ENCODE measurements at regions not wholly inside any gene's neighbourhood (a gene's known extent, or its start where the extent isn't known, plus 50 kb on each side); places are given as distances from the start of the nearest gene placed in this dataset.

GRCh38 chr20:24337069-24337468 lies 132.4 kb upstream of the SYNDIG1 start:
- DNase-seq (ENCODE audit: low read depth, low spot score), result peak; percentile 16

DNA sequence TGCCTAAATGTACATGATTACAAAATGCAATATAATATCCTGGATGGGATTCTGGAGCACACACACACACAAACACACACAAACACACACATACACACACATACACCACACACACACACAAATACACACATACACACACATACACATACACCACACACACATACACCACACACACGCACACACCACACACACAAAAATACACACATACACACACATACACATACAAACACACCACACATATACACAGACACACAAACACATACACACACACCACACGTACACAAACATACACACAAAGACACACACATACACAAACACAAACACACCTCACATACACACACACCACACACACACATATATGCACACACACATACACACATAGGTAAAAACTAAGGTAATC lies 134.6 kb upstream of the SYNDIG1 start:
- DNase-seq (ENCODE audit: low read depth, low spot score), result no peak

- no peak for DNase-seq (ENCODE audit: low read depth, low spot score)
Measured at GRCh38 chr20:24332956-24333355, 136.5 kb upstream of the SYNDIG1 start.

DNA sequence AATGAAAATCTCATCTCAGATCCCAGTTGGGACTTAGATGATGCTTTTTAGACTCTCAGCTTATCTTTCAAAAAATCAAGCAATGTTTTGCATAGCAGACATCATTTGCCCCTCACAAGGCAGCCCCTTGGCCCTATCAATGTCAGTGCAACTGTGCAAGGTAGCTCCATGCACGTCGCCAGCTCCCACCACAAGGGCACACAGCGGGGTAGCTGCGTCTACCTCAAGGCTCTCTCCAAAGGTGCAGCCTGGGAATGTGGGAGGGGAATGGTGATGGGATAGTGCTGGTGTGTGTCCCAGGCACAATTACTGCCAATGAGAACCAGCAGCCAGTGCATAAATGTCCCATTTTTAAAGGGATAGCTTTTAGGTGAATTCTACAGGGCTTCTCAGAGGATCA lies 137.5 kb upstream of the SYNDIG1 start:
- DNase-seq (ENCODE audit: low read depth, low spot score), result no peak

DNA sequence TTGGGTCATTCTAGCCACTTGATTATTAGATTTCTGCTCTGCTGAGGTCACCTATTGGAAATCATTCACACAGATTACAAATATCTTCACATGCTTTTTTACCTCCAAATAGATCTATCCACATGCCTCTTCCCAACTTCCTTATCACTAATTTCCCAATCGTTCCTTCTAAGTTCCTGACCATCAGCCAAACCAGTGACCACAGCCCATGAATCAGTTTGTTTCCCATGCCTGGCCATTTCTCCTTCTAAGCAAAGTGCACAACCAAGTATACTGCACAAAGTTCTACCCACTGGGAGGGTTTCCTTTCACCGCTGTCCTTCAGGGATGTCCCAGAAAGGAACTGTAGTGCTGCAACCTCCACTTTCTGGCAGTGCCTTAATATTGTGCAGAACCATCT lies 140.5 kb upstream of the SYNDIG1 start:
- no peak for DNase-seq (ENCODE audit: low read depth, low spot score)

- no peak for DNase-seq (ENCODE audit: low read depth, low spot score)
Measured at GRCh38 chr20:24321973-24322372, 147.5 kb upstream of the SYNDIG1 start.

- DNase-seq (ENCODE audit: low read depth, low spot score), result no peak
Measured at GRCh38 chr20:24318569-24319352, 150.7 kb upstream of the SYNDIG1 start.

GRCh38 chr20:24317224-24317623 lies 152.2 kb upstream of the SYNDIG1 start:
- DNase-seq (ENCODE audit: low read depth, low spot score), result no peak

- no peak for DNase-seq (ENCODE audit: low read depth, low spot score)
Measured at GRCh38 chr20:24316731-24317130, 152.7 kb upstream of the SYNDIG1 start.

- DNase-seq (ENCODE audit: low read depth, low spot score), result no peak
Measured at GRCh38 chr20:24314053-24314452, 155.4 kb upstream of the SYNDIG1 start.

DNA sequence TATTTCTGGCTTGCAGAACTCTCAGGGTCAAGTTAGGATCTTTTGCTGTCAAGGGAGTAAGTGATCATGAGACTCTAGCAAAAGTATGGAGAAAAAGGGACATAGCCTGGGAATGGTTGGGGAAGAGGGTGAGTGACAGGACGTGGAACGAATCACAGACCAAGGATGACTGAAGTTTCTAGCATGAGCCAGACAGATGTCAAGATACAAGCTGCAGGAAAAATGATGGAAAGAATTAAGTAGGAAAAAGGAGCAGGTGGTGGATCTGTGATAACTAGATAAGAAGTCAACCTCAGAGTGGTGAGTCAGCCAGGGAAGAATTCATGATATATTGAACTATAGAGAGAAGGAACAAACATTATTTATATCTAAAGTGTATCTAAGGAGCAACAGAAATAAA lies 159.8 kb upstream of the SYNDIG1 start:
- no peak for DNase-seq (ENCODE audit: low read depth, low spot score)

DNA sequence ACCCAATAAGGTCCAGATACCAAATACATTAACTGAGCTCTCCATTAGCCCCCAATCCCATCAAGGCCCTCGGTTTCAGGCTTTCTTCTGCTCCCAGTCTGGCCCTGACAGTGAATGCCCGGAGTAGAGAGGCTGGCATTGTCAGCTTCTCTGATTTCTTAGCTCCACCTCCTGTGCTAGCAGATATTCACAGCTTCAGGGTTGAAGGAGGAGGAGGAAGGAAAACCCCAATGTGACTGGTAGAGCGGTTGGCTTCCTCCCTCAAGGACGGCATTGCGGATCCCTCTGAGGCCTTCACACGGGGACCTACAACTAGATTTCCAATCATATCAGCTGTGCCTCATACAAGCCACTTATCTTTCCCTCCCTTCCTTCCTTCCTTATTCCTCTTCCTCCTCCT lies 164.1 kb upstream of the SYNDIG1 start:
- no peak for DNase-seq (ENCODE audit: low read depth, low spot score)

DNA sequence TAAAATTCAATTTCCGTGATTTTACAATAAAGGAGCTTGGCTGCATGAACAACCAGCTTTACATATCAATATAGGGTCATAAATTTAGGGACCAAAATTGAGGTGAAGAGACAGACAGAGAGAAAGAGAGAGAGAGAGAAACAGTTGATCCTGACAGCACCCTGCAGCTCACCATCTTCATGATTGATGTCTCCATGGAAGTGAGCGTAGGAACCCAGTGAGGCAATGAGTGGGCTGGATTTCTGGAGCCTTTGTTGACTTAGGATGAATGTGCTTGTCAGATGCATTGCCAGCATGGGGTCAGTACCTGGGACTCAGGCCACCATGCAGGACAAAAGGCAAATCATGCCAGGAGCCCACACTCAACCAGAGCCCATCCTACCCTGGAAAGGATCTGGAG lies 165.1 kb upstream of the SYNDIG1 start:
- DNase-seq (ENCODE audit: low read depth, low spot score), result no peak

- no peak for DNase-seq (ENCODE audit: low read depth, low spot score)
Measured at GRCh38 chr20:24303393-24304170, 165.8 kb upstream of the SYNDIG1 start.

GRCh38 chr20:24297993-24298392 lies 171.4 kb upstream of the SYNDIG1 start:
- DNase-seq (ENCODE audit: low read depth, low spot score), result no peak

- no peak for DNase-seq (ENCODE audit: low read depth, low spot score)
Measured at GRCh38 chr20:24296477-24297261, 172.8 kb upstream of the SYNDIG1 start.

GRCh38 chr20:24291014-24291413 lies 178.4 kb upstream of the SYNDIG1 start:
- no peak for DNase-seq (ENCODE audit: low read depth, low spot score)

GRCh38 chr20:24289737-24290481 lies 179.5 kb upstream of the SYNDIG1 start:
- peak; percentile 13 for DNase-seq (ENCODE audit: low read depth, low spot score)

- DNase-seq (ENCODE audit: low read depth, low spot score), result no peak
Measured at GRCh38 chr20:24283186-24283585, 186.2 kb upstream of the SYNDIG1 start.

- DNase-seq (ENCODE audit: low read depth, low spot score), result peak; percentile 7
Measured at GRCh38 chr20:24277196-24277595, 192.2 kb upstream of the SYNDIG1 start.

DNA sequence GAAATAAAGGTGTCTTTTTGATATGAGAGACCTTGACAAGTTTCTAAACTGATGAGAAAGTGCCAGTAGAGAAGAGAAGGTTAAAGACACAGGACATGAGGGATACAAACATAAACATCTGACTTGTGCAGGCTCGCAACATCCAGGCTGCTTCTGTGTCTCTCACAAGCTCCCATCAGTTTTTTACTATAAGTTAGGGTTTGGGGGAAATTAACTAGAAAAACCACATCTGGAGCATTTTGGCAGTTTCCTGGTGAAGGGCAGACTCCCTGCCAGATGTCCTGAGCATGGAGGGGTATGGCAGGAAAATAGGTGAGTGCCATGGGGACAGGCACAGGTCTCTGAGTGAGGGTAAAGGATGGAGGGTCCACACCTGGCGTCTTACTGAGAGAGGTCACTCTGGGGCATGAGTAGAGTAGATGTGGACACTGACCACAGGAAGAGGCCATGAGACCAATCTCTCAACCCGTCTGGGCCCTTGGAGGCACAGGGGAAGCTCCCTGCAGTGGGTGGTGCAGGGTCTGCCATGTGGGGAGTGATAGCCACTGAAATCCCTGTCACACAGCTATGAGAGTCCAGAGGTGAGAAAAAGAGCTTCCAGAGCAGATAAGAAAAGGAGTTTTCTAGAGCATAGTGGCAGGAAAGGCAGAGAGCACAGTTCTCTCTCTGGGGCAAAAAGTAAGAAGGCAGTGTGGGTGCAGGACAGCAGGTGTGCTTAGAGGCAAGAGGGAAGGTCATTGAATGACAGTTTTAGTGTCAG lies 193.3 kb upstream of the SYNDIG1 start:
- no peak for DNase-seq (ENCODE audit: low read depth, low spot score)

Data from ELF-1 (cell line).